HG02943 (cell line): ENCODE measurements at regions not wholly inside any gene's neighbourhood (a gene's known extent, or its start where the extent isn't known, plus 50 kb on each side); places are given as distances from the start of the nearest gene placed in this dataset.
"Not testable (repeated sequence)": the region's sequence is repeated elsewhere in the genome, so short reads cannot be mapped to it uniquely, and the experiment has no call there.

Source experiments
- ATAC-seq: cut with Tn5 transposase; IDR thresholded peaks from one replicate; pipeline ENCODE4 v1.9.1; 2021; ENCODE audit warnings: mild to moderate bottlenecking, low read depth, moderate library complexity; ENCODE audit not compliant: unreplicated experiment

- ATAC-seq = no peak
Measured at GRCh38 chr12:61098031-61098580, 1162.1 kb upstream of the USP15 start.

- no peak for ATAC-seq
Measured at GRCh38 chr12:61107118-61107517, 1153.1 kb upstream of the USP15 start.

GRCh38 chr12:61111218-61111617, 1149.0 kb upstream of the USP15 start:
- ATAC-seq = no peak

GRCh38 chr12:61137677-61138414, 1122.4 kb upstream of the USP15 start:
- no peak for ATAC-seq

- no peak for ATAC-seq
Measured at GRCh38 chr12:61138415-61138759, 1121.8 kb upstream of the USP15 start.

GRCh38 chr12:61161961-61162360, 1098.2 kb upstream of the USP15 start:
- ATAC-seq = no peak

- no peak for ATAC-seq
Measured at GRCh38 chr12:61188801-61189595, 1071.2 kb upstream of the USP15 start.

- ATAC-seq = no peak
Measured at GRCh38 chr12:61213646-61214045, 1046.6 kb upstream of the USP15 start.

- no peak for ATAC-seq
Measured at GRCh38 chr12:61220337-61220736, 1039.9 kb upstream of the USP15 start.

GRCh38 chr12:61232040-61232439, 1028.2 kb upstream of the USP15 start:
- no peak for ATAC-seq

GRCh38 chr12:61250303-61250702, 1009.9 kb upstream of the USP15 start:
- ATAC-seq = no peak

- no peak for ATAC-seq
Measured at GRCh38 chr12:61251076-61251475, 1009.1 kb upstream of the USP15 start.

GRCh38 chr12:61254225-61254624, 1006.0 kb upstream of the USP15 start:
- no peak for ATAC-seq

- not testable (repeated sequence) for ATAC-seq
Measured at GRCh38 chr12:61264294-61264693, 995.9 kb upstream of the USP15 start.

GRCh38 chr12:61267474-61267873, 992.7 kb upstream of the USP15 start:
- no peak for ATAC-seq

GRCh38 chr12:61272441-61272840, 987.8 kb upstream of the USP15 start:
- no peak for ATAC-seq

- no peak for ATAC-seq
Measured at GRCh38 chr12:61282790-61283575, 977.2 kb upstream of the USP15 start.

GRCh38 chr12:61290473-61290872, 969.7 kb upstream of the USP15 start:
- ATAC-seq = no peak

GRCh38 chr12:61291647-61292046, 968.6 kb upstream of the USP15 start:
- no peak for ATAC-seq

- not testable (repeated sequence) for ATAC-seq
Measured at GRCh38 chr12:61294011-61294410, 966.2 kb upstream of the USP15 start.

GRCh38 chr12:61301817-61302216, 958.4 kb upstream of the USP15 start:
- ATAC-seq = no peak
